Gastroesophageal sphincter (tissue), 4 donors: ENCODE measurements at regions not wholly inside any gene's neighbourhood (a gene's known extent, or its start where the extent isn't known, plus 50 kb on each side); places are given as distances from the start of the nearest gene placed in this dataset.

ENCODE experiments used
- ATAC-seq: fragments of 150-250 bp; one replicate; pipeline ENCODE4 v1.9.1; 2016; ENCODE audit warnings: mild to moderate bottlenecking, moderate library complexity
- H3K27ac ChIP-seq, 4 donors: fragments of 200-600 bp; sonication (generic) in 3 of 4; 1 replicate in 3 of 4; 2 replicates in 1 of 4; pipeline ENCODE4 v1.5.1; 2016 to 2019
- H3K27me3 ChIP-seq: fragments of 200-600 bp; sonication (generic); one replicate; pipeline ENCODE4 v1.5.1; 2019
- H3K36me3 ChIP-seq, 2 donors: fragments of 200-600 bp; sonication (generic); one replicate each; pipeline ENCODE4 v1.5.1; 2019; ENCODE audit warnings: control low read depth in 1 of 2
- H3K4me1 ChIP-seq, 3 donors: fragments of 200-600 bp; sonication (generic); 1 replicate in 2 of 3; 2 replicates in 1 of 3; pipeline ENCODE4 v1.5.1; 2016 to 2019; ENCODE audit warnings: control low read depth in 2 of 3
- H3K4me3 ChIP-seq, 2 donors: fragments of 200-600 bp; sonication (generic); one replicate each; pipeline ENCODE4 v1.5.1; 2019; ENCODE audit warnings: mild to moderate bottlenecking in 1 of 2, moderate library complexity in 1 of 2
- H3K9me3 ChIP-seq, 3 donors: fragments of 200-600 bp; sonication (generic); one replicate each; pipeline ENCODE4 v1.5.1; 2017 to 2019; ENCODE audit warnings: control low read depth in 2 of 3
- CTCF ChIP-seq, 4 experiments: fragments of 200-600 bp in 2 of 4; fragments of 450-650 bp in 2 of 4; sonication (generic) in 1 of 4; IDR thresholded peaks; one replicate each; pipeline ENCODE4 v1.5.1; 2017 to 2019; ENCODE audit warnings: antibody characterized with exemption in 4 of 4, mild to moderate bottlenecking in 2 of 4, moderate library complexity in 2 of 4
- EP300 ChIP-seq: sonication (generic); formaldehyde crosslinking; IDR thresholded peaks from one replicate; pipeline ENCODE4 v1.6.1; 2017; ENCODE audit warnings: antibody characterized with exemption, mild to moderate bottlenecking
- POLR2A ChIP-seq, 2 donors: fragments of 450-650 bp; IDR thresholded peaks; one replicate each; pipeline ENCODE4 v1.6.1; 2017; ENCODE audit warnings: antibody characterized with exemption in 2 of 2, mild to moderate bottlenecking in 2 of 2, moderate library complexity in 1 of 2
- POLR2AphosphoS5 ChIP-seq: sonication (generic); formaldehyde crosslinking; IDR thresholded peaks from one replicate; pipeline ENCODE4 v1.6.1; 2017; ENCODE audit warnings: antibody characterized with exemption
- WGBS, 2 donors: methylation state at CpG; one replicate each; pipeline ENCODE4 v1.1.5; 2018; ENCODE audit warnings: low coverage in 1 of 2; 5-methylcytosine and 5-hydroxymethylcytosine counted together

- H3K36me3 ChIP-seq = no peaks in the 10 kb centered on the region
- no peaks in the 10 kb centered on the region for H3K9me3 ChIP-seq
- H3K4me1 ChIP-seq = peaks cover 0 to 51% (median 13%) of the 10 kb centered on the region in 3 donors
- ATAC-seq = no peak
- H3K27ac ChIP-seq = no peak overlapping the region
- WGBS, 2 donors = 31 to 50% methylated on average over 7 to 8 of the region's 11 CpGs
- peaks cover 74% of the 10 kb centered on the region for H3K27me3 ChIP-seq
- TF ChIP-seq EP300 (no peak), POLR2AphosphoS5 (no peak), POLR2A (IDR thresholded peaks at IDR 0.05) (no peak), CTCF (IDR thresholded peaks at IDR 0.05) (no peak)
- H3K4me3 ChIP-seq = no peak overlapping the region
Observed at GRCh38 chr6:166010136-166010960, 157.3 kb downstream of the TBXT start.

- Histone ChIP-seq H3K4me1 (peaks cover 0 to 53% (median 13%) of the 10 kb centered on the region in 3 donors), H3K4me3 (peak overlapping the region in 1 of 2 donors; percentile 49), H3K27ac (no peak overlapping the region), H3K27me3 (peaks cover 74% of the 10 kb centered on the region), H3K36me3 (no peaks in the 10 kb centered on the region), H3K9me3 (no peaks in the 10 kb centered on the region)
- WGBS, 2 donors = 51 to 53% methylated on average over 8 of the region's 8 CpGs
- no peak for ATAC-seq
- no peak for TF ChIP-seq CTCF (IDR thresholded peaks at IDR 0.05)
- no peak for TF ChIP-seq POLR2A (IDR thresholded peaks at IDR 0.05)
- no peak for TF ChIP-seq POLR2AphosphoS5
- no peak for TF ChIP-seq EP300
Observed at GRCh38 chr6:166009385-166010031, 158.1 kb downstream of the TBXT start.

DNA sequence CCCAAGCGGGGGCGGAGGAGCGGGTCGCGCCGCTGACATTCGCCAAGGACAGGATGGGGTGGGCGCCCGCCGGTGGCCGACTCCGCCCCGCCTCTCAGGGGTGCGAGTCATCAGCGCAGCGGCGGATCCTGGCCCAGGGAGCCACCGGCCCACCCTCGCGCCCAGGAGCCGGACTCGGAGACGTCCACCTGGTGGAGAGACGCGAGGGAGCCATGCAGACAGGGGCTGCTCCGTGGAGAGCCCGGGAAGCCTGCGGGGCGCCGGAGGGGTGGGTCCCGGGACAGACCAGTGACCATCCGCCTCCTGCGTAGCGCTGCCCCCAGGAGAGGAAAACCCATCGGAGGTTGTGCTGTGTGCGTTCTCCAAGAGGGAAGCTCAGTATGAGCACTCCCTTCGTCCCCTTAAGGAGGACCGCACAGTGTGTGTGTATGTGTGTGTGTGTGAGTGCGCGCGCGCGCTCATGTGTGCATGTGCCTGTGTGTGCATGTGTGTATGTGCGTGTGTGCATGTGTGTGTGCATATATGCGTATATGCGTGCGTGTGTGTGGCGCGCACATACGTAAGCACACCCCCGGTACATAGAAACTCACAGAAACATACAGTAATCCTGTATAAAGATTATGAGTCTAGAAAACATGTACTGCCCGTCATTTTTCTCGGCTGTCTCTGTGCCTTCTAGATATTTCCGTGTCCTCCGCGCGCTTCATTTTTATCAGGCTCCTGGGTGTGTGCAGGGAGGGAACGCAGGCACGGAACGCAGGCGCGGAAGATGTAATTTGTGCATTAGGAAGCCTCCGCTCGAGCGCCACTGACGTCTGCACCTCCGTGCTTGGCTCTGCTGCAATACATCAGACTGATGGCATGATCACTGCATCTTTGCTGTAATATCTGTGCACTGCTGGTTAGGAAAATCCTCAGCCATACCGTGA is 158.9 kb downstream of the TBXT start:
- 2 to 3% methylated on average over 28 to 36 of the region's 68 CpGs for WGBS, 2 donors
- Histone ChIP-seq H3K9me3 (no peaks in the 10 kb centered on the region), H3K4me3 (peak overlapping the region; percentile 31 to 49), H3K4me1 (peaks cover 0 to 53% (median 13%) of the 10 kb centered on the region in 3 donors), H3K27me3 (peaks cover 74% of the 10 kb centered on the region), H3K27ac (peak overlapping the region in 1 of 4 donors; percentile 55), H3K36me3 (no peaks in the 10 kb centered on the region)
- TF ChIP-seq CTCF (IDR thresholded peaks at IDR 0.05) (peak in 3 of 4 experiments; percentile 4 to 21 (median 19)), EP300 (no peak), POLR2A (IDR thresholded peaks at IDR 0.05) (no peak)
- ATAC-seq = peak; percentile 22

DNA sequence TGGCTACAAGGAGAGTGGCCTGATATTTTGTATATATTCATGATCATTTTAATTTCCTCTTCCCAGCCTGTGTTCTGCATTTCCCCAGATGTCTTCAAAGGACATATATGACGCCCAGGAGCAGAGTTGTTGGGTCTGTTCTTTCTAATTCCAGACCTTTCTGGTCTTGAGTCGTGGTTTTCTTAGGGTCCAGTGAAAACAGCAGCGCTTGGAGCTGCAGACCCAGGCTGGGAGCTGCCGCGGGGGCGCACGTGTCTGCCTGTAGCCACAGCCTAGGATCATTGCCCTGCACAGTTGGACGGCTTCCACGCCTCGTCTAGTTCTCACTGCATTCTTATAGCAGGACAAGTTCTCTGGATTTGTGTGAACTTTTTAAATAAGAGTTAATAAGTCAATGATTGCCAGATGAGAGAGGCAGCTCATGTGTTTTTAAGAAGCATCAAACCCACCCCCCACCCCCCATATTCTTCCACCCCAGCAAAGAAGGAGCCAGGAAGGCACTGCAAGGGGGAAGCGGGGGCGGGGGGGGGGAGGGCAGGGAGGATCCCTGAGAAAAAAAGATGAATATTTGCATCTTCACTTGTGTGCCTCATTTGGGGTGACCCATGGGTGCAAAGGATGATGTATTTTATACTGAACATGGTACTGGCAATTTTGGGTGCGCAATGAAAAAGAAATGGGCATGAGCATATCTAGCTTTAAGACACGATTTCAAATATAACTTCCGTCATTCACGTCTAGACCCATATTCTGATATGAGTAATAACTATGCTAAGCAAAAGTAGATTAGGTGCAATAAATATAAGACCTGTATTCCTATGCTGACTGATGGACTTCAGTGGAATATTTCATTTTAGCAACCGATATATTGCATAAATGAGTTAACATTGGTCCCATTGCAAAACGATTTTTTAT is 160.0 kb downstream of the TBXT start:
- TF ChIP-seq EP300 (no peak), CTCF (IDR thresholded peaks at IDR 0.05) (no peak), POLR2A (IDR thresholded peaks at IDR 0.05) (no peak), POLR2AphosphoS5 (no peak)
- Histone ChIP-seq H3K4me1 (peaks cover 0 to 53% (median 13%) of the 10 kb centered on the region in 3 donors), H3K36me3 (no peaks in the 10 kb centered on the region), H3K4me3 (peak overlapping the region in 1 of 2 donors; percentile 49), H3K27me3 (peaks cover 71% of the 10 kb centered on the region), H3K27ac (peak overlapping the region in 1 of 4 donors; percentile 90), H3K9me3 (no peaks in the 10 kb centered on the region)
- 11 to 13% methylated on average over 6 to 12 of the region's 18 CpGs for WGBS, 2 donors
- no peak for ATAC-seq
